ENCODE measurements at regions not wholly inside any gene's neighbourhood (a gene's known extent, or its start where the extent isn't known, plus 50 kb on each side); places are given as distances from the start of the nearest gene placed in this dataset.

GRCh38 chr20:55677011-55677410 is 328.3 kb downstream of the CBLN4 start:
- H3K27ac Mint-ChIP-seq: no peak overlapping the region
- no peaks in the 10 kb centered on the region for H3K27me3 ChIP-seq (ENCODE audit: insufficient read depth, low read length)
- WGBS (ENCODE audit: extremely low coverage, insufficient read length, low lambda C conversion rate): no CpG with 5 or more reads among the region's 5 CpGs

More at GRCh38 chr20:55677011-55677410, 328.3 kb downstream of the CBLN4 start:
- Histone ChIP-seq H4K20me1 (ENCODE audit: control insufficient read depth, insufficient read depth, insufficient read length) (no peaks in the 10 kb centered on the region), H3K56ac (ENCODE audit: insufficient read length, low read depth, low read length) (no peak overlapping the region), H4K8ac (replicated peaks; ENCODE audit: insufficient read length, low read depth, low read length) (no peak overlapping the region), H2BK120ac (ENCODE audit: low read depth, low read length, poor library complexity, severe bottlenecking) (no peak overlapping the region), H3K23ac (ENCODE audit: insufficient read length, low read depth, low read length) (no peak overlapping the region), H3K79me2 (ENCODE audit: insufficient read depth, low read length) (no peaks in the 10 kb centered on the region), H3T11ph (ENCODE audit: low read length) (no peak overlapping the region), H3K9me3 (ENCODE audit: control insufficient read depth, low read depth, low read length) (no peaks in the 10 kb centered on the region), H2AK5ac (ENCODE audit: insufficient read length, low read length) (no peak overlapping the region), H3K4ac (ENCODE audit: low read depth, low read length) (no peak overlapping the region), H3K27ac (ENCODE audit: insufficient read length, low read depth, low read length) (no peak overlapping the region), H2BK5ac (ENCODE audit: insufficient read length, low read length) (no peak overlapping the region), H3K9ac (ENCODE audit: extremely low read depth, insufficient read length, low read length) (no peak overlapping the region), H2BK20ac (ENCODE audit: low read depth, low read length, poor library complexity, severe bottlenecking) (no peak overlapping the region), H3K4me1 (ENCODE audit: insufficient read depth, low read length) (no peaks in the 10 kb centered on the region; the same call in 1 of the 2 replicates), H3K14ac (ENCODE audit: insufficient read depth, low read length) (no peak overlapping the region), H2AFZ (ENCODE audit: low read length) (no peak overlapping the region), H3K23me2 (ENCODE audit: insufficient read length, low read depth, low read length, poor library complexity, severe bottlenecking) (no peaks in the 10 kb centered on the region), H3K79me1 (ENCODE audit: insufficient read depth, low read depth, low read length, poor library complexity, severe bottlenecking) (no peaks in the 10 kb centered on the region), H3K18ac (ENCODE audit: insufficient read length, low read depth, low read length) (no peak overlapping the region), H2BK15ac (ENCODE audit: low read depth, low read length) (no peak overlapping the region), H4K5ac (ENCODE audit: insufficient read length, low read depth, low read length) (no peak overlapping the region), H3K4me2 (ENCODE audit: insufficient read depth, insufficient read length, low read length) (no peak overlapping the region), H4K91ac (ENCODE audit: insufficient read length, low read depth, low read length) (no peak overlapping the region), H2BK12ac (ENCODE audit: insufficient read length, low read depth, low read length) (no peak overlapping the region)
- Mint-ChIP-seq H3K4me3 (no peak overlapping the region), H3K27me3 (ENCODE audit: low read depth) (no peaks in the 10 kb centered on the region), H3K36me3 (ENCODE audit: insufficient read depth in 1 of 3, low read depth in 3 of 3) (no peaks in the 10 kb centered on the region), H3K9me3 (no peaks in the 10 kb centered on the region), H3K4me1 (peaks cover 4 to 9% of the 10 kb centered on the region in 2 experiments)
- no peak for TF ChIP-seq CTCF (conservative IDR thresholded peaks at IDR 0.05)
- no peak for DNase-seq

Measured in H9 (cell line).